COLO668 (cell line): ENCODE measurements at regions not wholly inside any gene's neighbourhood (a gene's known extent, or its start where the extent isn't known, plus 50 kb on each side); places are given as distances from the start of the nearest gene placed in this dataset.
"Not testable (repeated sequence)": the region's sequence is repeated elsewhere in the genome, so short reads cannot be mapped to it uniquely, and the experiment has no call there.

ENCODE experiments used
- DNase-seq: peaks from one replicate; lab custom pipeline; 2025; ENCODE audit not compliant: unreplicated experiment; lab: John Stamatoyannopoulos, UW

DNA sequence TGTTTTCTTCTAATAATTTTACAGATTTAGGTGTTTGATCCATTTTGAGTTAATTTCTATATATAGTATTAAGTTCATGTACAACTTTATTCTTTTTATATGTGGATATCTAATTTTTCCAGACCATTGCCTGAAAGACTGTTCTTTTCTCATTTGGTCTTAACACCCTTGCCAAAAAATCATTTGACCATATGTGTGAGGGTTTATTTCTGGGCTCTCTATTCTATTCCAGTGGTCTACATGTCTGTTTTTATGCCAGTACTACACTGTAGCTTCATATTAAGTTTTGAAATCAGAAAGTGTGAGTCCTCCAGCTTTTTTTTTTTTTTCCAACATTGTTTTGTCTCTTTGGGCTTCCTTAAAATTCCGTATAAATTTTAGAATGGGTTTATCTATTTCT, 554.1 kb downstream of the KCNH5 start:
- DNase-seq = no peak

DNA sequence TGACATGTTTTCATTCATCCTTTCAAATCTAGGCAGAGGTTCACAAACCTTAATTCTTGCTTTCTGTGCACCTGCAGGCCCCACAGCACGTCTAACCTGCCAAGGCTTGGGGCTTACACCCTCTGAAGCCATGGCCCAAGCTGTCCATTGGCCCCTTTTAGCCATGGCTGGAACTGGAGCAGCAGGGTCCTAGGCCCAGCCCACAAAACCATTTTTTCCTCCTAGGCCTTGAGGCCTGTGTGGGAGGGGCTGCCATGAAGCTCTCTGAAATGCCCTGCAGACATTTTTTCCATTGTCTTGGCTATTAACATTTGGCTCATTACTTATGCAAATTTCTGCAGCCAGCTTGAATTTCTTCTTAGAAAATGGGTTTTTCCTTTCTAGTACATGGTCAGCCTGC, 547.5 kb downstream of the KCNH5 start:
- DNase-seq = no peak

DNA sequence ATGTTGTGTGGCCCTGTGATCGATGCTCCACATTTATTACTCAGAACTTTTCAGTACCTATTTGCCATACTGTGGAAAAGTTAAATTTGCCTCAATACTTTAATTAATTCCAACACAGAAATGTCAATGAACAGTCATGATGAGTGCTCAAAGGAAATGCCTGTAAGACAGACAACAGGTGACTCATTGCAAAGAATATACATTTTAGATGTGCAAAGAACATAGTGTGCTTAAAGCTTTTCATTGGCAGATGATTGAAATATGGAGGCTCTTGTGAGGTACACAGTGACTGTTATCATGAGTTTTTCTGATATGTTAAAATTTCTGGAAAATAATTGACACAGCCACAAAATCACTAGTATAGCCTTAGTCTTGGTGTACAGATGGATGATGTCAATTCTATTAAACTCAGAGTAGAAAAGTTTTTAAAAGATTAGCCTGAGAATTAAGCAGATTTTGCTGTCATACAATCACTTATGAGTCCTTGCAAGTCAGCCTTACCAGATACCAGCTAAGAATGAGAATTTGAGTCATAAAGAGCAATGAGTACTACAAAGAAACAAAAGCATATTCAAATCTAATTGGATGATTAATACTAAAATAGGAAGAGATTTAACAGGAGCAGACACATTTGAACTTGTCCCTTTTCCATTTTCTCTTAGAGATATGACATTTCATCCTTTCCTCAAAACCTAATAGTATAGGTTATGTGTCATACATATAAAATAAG, 544.1 kb downstream of the KCNH5 start:
- no peak for DNase-seq

DNA sequence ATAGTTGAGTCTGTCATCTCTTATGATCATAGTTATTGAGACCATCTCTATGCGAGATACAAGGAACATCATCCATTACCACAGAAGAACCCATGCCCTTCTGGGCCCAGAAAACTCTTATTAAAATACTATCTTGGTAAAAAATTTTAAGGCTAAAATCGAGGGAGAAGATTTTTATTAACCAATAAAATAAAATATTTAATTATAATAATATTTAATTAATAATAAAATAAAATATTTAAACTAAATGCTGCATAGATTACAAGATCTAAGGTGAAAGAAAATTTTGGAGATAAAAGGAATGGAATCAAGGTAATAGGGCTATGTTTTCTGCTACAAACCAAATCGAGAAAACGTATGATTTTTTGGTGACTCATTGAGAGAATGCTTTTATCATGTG, 540.2 kb downstream of the KCNH5 start:
- DNase-seq = no peak

DNA sequence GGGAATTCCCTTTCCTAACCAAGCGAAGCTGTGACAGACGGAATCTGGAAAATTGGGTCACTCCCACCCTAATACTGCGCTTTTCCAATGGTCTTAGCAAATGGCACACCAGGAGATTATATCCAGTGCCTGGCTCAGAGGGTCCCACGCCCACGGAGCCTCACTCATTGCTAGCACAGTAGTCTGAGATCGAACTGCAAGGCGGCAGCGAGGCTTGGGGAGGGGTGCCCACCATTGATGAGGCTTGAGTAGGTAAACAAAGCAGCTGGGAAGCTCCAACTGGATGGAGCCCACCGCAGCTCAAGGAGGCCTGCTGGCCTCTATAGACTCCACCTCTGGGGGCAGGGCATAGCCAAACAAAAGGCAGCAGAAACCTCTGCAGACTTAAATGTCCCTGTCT, 523.9 kb downstream of the KCNH5 start:
- DNase-seq = not testable (repeated sequence)

DNA sequence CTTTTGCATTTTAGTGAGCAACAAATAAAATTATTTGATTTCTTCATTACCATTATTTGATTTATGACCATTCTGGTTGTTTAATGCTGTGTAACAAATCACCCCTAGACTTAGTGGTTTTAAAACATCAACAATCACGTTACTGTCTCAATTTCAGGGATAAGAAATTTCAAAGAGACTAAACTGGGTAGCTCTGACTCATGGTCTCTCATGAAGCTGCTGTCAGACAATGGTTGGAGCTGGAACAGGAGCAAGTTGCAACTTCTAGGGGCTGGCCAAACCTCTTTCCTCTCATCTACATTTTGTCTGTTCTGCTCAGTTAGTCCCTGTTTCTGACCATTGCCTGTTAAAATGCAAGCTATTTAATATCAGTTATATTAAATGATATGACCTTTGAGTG, 517.0 kb downstream of the KCNH5 start:
- no peak for DNase-seq

DNA sequence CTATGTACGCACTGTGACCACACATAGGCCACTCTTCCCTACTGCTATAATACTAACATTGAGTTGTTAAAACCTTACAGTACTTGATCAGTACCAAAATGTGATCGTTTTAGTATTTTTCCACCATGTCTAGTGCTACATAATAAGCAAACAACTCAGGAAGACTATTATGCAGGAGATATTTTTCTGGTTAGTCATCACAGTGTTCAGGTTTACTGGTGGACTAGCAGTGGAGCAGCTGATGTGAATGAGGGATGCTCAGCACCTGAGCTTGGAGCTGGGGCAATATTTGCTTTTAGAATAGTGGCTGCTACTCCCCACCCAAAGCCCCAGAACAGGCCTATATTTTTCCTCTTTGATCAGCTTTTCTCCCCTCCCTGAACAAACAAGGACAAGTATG, 513.1 kb downstream of the KCNH5 start:
- DNase-seq = no peak

DNA sequence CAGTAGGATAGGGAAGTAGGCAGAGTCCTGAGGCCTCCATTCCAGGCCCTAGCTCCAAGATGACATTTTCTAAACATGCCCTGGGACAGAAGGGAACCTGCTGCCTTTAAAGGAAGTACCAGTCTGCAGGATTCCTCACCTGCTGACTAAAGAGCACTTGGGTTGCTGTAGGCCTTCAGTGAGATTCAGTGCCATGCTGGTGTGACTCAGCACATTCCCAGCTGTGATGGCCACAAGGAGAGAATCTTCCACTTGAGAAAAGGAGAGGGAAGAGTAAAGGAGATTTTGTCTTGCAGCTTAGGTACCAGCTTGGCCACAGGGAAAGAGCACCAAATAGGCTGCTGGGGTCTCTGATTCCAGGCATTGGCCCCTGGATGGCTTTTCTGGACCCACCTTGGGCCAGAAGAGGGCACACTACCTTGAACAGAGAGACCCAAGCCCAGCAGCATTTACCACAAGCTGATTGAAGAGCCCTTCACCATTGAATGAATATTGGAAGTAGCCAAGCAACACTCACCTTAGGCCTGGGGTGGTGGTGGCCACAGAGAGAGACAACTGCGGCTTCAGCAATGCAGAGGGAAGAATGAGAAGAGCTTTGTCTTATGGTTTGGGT, 498.3 kb downstream of the KCNH5 start:
- DNase-seq = no peak

DNA sequence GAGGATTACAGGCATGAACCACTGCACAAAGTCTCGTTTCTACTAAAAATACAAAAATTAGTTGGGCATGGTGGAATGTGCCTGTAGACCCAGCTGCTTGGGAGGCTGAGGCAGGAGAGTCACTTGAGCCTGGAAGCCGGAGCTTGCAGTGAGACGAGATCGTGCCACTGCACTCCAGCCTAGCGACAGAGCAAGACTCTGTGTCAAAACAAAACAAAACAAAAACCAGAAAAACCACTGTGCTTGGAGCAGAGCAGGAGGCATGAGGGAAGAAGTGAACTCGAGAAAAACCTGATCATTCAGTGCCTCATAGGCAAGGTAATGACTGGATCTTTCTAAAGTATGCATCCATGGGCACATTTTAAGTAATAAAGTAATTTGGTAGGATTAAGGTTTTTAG, 487.8 kb downstream of the KCNH5 start:
- DNase-seq = no peak

DNA sequence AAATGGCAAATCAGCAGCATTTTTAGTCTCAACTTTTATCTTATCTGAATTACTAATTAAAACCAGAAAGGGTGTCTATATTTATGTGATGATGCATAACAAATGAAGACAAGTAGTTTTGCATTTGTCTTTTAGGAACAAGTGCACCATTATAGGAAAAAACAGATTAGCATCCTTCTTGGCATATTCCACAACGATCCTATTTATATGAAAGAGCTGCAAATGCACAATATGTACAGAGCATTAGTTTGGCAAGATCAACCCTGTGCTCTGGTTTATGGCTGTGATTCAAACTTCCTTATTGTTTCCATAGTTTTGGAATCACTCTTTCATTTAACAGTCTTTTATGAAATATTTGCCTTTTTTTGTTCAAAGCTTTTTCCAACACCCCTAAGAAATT, 486.8 kb downstream of the KCNH5 start:
- no peak for DNase-seq

DNA sequence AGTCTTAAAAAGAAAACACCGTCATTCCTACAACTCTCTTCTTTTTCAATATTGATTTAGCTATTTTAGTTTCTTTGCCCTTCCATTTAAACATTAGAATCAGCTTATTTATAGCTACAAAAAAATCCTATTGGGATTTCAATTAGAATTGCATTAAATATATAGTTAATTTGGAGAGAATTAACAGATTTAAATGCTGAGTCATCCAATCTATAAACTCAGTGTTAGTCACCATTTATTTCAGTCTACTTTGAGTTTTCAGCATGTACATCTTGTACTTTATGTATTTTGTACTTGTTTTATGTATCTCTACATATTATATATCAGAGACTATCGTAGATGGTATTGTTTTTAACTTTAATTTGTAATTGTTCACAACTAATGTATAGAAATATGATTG, 460.0 kb downstream of the KCNH5 start:
- DNase-seq = no peak

DNA sequence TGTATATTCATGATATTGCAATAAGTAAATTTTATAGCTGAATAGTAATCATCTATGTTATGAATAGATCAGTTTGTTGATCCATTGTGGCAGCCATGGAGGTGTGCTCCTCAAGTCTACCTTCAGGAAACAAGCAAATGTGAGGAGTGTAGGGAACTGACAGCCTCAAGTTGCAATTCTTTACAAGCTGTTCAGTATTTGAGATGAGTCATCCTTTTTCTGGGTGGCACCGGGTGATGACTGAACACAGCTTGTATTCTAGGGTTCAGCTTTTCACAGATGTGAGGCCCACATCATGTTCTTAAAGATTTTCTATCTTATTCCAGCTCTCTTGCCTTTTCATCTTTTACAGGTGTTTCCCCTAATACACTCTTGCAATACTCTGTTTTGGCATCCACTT, 452.4 kb downstream of the KCNH5 start:
- no peak for DNase-seq

DNA sequence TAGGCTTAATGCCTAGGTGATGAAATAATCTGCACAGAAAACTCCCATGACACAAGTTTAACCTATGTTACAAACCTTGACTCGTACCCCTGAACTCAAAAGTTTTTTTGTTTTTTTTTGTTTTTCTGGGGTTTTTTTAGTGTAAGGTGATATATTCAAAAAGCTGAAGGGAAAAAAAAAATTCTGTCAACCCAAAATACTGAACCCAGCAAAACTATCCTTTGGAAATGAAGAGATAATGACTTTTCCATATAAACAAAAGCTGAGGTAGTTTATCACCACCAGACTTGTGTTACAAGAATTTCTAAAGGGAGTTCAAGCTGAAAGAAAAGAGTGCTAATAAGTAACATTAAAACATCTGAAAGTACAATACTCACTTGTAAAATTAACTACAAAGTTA, 448.1 kb downstream of the KCNH5 start:
- DNase-seq = no peak

DNA sequence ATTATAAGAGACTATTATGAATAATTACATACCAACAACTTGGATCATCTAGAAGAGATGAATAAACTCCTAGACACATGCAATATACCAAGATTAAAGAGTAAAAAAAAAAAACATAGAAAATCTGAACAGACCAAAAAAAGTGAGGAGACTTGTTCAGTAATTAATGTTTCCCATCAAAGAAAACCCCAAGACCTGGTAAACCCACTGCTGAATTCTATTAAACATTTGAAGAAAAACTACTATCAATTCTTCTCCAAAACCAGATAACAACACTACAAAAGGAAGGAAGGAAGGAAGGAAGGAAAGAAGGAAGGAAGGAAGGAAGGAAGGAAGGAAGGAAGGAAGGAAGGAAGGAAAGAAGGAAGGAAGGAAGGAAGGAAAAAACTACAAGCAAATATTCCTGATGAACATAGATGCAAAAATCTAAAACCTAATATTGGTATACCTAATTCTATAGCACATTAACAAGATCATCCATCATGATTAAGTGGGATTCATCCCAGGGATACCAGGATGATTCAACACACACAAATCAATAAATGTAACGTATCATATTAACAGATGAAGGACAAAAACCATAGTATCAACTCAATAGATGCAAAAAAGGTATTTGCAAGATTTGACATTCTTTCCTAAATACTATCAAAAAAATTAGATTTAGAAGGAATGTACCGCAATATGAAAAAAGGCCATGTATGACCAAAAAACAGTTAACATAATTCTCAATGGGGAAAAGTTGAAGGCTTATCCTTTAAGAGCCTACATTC, 445.5 kb downstream of the KCNH5 start:
- DNase-seq = no peak

DNA sequence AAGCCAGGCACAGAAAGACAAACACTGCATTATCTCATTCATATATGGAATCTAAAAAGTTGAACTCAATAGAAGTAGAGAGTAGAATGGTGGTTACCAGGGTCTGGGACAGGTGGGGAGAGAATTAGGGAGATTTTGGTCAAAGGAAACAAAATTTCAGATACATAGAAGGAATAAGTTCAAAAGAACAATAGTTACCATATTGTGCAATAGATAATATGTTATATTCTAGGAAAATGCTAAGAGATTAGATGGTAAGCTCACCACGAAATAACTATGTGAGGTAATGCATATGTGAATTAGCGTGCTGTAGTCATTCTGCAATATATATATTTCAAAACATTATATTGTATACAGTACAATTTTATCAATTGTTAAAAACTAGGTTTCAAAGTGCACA, 442.5 kb downstream of the KCNH5 start:
- DNase-seq = no peak

DNA sequence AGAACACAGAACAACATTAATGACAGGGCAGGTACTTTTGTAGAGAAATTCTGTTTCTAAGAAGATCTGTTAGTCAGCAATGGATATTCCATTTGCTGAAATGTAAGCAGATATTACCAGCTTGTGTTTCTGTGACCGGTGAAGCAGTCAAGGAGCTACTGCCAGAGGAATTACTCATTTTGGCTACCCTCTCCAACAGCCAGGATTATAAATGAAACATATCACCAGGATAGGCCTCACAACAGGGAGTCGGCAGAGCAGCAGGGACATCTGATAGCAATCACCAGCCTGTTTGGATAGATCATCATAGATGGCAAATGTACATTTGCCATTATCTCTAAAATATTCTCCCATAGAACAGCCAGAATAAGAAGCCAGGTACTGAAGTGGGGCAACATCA, 440.7 kb downstream of the KCNH5 start:
- no peak for DNase-seq

DNA sequence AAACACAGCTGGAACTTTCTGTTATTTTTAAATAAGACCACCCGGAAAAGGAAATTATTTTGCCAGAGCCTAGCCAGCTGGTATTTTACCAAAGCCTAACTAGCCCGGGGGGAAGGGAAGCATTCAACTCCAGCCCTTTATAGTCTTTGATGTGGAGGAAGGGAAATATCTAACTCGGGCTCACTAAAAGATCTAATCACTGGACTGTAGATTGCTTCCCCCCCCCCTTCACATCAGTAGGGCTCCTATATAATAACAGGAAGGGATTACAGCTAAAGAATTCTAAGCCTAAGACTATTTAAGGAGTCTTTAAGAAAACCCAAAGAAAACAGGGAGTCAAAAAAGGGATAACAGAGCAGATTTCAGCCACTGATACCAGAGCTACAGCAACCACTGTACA, 431.1 kb downstream of the KCNH5 start:
- DNase-seq = no peak

DNA sequence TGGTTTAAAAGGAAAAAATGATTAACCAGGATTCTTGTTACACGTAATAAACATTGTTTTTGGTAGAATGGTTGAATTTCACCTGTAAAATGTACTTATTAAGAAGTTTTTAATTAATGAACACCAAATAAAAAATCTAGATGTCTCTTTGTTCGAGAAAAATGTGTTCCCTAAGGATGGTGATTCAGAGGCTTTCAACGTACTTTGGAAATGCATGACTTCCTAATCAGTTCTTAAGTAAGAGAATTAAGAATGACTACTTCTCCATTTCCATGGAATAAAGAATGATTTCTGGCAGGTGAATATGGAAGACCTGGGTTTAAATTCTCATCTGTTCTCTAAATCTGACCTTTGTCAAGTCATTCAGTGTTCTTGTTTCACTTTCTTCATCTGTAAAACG, 428.6 kb downstream of the KCNH5 start:
- DNase-seq = no peak

DNA sequence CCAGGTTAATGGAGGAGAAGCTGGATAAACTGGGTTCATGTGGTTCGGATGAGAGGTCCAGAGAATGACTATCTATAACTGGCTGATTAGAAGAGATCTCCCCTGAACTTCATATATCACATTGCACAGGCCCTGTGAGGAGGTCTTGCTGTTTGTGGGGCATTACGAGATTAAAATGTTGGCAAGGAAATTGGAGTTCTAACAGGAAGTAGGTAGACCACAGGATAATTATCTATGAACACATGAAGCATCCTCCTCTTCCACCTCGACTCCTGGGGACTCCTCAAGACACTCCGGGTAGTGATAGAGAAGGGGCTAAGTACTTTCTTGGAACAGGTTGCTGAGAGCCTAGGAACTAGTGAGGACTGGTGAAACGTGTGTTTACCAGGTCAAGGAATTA, 418.8 kb downstream of the KCNH5 start:
- no peak for DNase-seq

DNA sequence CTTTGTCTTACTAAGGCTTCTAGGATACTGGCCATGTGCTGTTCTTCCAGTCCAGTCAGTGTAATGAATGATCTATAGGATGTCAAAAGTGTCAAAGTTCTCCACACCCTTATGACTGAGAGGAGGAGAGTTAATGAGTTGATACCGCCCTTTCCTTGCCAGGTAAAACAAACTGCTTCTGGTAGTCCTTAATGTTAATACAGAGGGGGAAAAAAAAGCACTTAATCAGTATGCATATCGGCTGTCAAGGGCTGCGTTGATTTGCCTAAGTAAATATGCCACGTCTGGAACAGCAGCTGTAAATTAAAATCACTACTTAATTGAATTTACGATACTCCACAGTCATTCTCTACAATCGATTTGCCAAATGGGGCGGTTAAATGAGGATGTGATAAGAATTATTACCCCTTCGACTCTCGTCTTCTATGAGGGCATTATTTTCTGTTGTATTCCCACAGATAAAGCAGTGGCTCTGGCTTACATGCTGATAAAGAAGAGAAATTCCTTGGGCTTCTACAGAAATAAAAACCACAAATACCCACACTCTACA, 416.0 kb downstream of the KCNH5 start:
- DNase-seq = no peak

DNA sequence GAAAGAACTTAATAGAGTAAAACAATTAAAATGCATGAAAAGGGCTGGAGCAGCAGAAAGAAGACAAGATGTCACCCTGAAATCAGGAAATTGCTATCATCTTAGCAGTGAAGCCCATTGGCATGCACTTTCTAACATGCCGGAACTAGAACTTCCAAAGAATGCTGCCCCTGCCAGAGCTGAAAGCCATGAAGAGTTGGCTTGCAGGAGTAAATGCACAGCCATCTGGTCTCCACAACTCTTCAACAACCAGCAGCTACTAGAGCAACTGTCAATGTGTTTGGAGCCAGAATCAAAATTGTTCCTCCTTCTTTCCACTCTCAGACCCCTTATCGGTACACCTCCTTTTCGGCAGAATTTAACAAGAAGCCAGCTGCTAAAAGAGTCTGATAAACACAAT, 414.1 kb downstream of the KCNH5 start:
- DNase-seq = no peak

DNA sequence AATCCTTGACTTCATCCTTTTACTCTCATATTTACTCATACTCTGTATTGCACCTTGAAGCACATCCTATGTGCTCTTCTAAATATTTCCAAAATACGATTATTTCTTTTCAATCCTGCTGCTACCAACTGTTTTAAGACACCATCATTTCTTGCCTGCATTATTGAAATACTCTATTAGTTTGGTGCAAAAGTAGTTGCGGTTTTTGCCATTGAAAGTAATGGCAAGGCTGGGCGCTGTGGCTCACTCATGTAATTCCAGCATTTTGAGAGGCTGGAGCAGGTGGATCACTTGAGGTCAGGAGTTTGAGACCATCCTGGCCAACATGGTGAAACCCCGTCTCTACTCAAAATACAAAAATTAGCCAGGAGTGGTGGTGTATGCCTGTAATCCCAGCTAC, 412.5 kb downstream of the KCNH5 start:
- no peak for DNase-seq
